Left cardiac atrium (tissue), 4 donors: ENCODE measurements at regions not wholly inside any gene's neighbourhood (a gene's known extent, or its start where the extent isn't known, plus 50 kb on each side); places are given as distances from the start of the nearest gene placed in this dataset.

Experiments used
- ATAC-seq, 2 donors: fragments of 200-7000 bp; cut with Tn5 transposase; one replicate each; pipeline ENCODE4 v1.9.1; 2020; ENCODE audit warnings: mild to moderate bottlenecking in 2 of 2, moderate library complexity in 2 of 2
- DNase-seq: peaks from one replicate; pipeline ENCODE4 v3.0.0-alpha.2; 2020
- intact Hi-C, 2 donors: fragments of 100-400 bp; cut with DNase I; formaldehyde crosslinking; loops; one replicate each; pipeline versions ENCODE4 v1.14.1 to v1.15.1; 2022 to 2023
- donor health status: DM: no; HTN: yes; CAD: no.
- donor health status: DM: no; HTN: yes; CAD: no; lungs with severe emphysema.
- donor health status: DM: yes; HTN: yes; CAD: no.
- donor health status: Dilated cardiomyopathy.

DNA sequence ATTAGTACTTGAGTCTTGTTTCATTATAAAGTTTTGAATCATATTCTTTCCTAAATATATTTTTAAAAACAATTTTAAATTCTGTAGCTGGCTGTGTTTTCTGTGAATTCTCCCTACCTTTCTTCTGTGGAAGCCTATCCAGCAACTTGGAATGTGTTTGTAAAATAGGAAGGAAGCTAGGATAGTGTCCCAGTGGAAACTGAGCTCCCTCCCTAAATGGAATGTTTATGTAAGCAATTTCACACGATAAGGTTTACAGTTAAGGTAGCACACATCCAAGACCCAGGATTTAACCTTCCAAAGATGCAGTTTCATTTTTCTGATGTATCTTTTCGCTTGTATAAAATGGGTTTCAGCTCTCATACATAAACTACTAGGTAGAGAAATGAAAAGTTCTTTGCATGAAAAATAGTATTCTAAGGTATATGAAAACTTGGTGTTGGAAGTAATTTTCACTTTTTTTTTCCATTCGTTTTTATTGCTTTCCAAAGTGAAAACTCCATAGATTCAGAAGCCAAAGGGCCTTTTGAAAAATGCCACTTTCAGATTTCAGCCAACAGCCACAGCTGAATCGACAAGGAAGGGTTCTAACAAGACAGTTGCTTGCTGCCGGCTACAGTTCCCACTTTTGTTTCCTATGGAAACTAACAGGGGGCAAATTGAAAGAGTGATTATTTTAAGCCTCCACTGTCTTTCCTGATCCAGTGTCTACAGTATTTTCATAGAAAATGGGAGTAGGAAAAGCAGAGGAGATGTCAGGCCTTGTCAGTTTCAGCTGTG, 405.1 kb upstream of the POU3F3 start:
- intact Hi-C loops: no loop called here
- DNase-seq (no peak), ATAC-seq (no peak)

DNA sequence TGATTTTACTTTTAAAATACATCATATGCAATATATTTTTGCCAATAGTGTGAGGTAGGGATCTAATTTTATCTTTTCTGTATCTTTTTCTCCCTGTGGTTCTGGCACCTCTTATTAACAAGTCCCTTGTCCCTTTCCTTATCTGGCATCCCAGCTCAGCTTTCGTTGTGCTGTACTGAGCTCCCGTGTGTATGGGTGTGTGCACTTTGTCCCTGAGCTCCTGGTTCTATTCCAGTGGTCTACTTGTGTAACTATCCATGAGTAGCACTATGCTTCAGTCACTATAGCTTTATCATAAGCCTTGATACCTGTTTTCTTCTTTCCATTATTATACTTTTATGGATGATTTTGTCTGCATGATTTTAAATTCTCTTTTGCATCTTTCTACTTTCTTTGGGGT, 401.4 kb upstream of the POU3F3 start:
- intact Hi-C loops: no loop called here
- ATAC-seq (no peak), DNase-seq (no peak)

DNA sequence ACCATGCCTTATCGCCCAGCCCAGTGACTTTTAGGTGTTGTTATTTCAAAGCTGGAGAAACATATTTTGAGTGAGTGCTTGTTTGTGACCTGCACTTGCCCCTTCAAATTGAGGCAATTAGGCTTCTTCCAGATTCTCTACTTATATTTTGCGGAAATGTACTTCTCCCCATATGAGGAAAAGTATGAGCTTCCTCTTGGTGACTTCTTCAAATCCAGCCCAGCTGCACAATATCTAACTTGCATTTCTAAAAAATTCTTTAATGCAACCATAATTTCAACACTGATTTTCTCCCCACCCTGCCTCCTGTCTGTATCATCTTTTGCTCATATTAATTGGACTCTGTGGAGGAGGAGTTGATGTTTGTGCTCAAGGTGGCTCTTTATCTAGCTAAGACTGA, 391.2 kb upstream of the POU3F3 start:
- intact Hi-C loops: no loop called here
- ATAC-seq: no peak
- no peak for DNase-seq

DNA sequence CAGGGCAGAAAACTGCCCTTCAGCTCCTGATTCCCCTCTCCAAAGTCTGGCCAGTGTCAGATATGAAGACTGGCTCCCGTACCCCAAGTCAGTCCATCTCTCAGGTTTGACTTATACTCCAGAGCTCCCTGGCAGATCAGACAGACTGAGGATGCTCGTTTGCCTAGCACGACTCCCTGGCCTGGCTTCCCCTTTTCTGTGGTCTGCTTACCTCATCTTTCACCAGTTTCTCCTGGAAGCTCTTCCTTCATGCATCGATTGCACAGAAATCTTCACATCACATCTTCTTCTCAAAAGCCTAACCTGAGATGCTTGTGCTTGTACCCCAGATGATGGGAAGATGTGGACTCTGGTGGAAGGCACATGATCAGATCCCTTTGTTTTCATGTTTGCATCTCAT, 387.9 kb upstream of the POU3F3 start:
- intact Hi-C loops: no loop called here
- ATAC-seq: no peak
- no peak for DNase-seq

DNA sequence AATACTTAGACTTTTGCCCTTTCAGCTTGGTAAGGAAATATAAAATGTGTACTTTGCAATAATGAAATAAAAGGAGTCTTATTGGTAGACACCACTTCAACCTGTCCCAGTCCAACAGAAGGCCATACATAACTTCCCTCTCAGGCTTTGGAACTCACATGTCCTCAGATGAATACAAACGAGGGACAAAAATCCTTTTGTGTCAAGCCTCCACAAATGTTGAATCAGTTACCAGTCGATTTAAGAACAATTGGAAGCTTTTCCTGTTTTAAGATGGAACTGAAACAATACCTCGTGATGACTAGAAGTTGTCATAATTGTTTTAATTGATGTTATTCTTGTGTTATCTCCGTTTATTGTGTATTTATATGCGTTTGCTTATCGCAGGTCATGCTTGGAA, 385.1 kb upstream of the POU3F3 start:
- no peak for ATAC-seq
- no peak for DNase-seq
- intact Hi-C loops: no loop called here

DNA sequence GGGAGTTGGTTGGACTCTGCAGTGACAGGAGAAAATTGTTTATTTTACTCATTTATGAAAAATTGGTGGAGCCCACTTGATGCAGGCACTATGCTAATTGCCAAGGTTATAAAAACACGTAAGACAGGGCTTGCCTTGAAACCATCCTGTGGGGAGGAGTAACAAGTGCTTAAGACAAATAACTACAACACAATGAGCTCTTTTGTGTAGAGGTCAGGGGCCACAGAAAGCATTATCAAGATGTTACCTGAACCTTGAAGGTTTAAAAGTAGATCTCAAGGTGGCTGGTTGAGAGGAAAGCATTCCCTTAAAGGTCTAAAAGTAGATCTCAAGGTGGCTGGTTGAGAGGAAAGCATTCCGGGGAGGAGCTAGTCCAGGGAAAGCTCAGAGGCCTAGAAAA, 381.8 kb upstream of the POU3F3 start:
- intact Hi-C loops: no loop called here
- DNase-seq: no peak
- no peak for ATAC-seq

DNA sequence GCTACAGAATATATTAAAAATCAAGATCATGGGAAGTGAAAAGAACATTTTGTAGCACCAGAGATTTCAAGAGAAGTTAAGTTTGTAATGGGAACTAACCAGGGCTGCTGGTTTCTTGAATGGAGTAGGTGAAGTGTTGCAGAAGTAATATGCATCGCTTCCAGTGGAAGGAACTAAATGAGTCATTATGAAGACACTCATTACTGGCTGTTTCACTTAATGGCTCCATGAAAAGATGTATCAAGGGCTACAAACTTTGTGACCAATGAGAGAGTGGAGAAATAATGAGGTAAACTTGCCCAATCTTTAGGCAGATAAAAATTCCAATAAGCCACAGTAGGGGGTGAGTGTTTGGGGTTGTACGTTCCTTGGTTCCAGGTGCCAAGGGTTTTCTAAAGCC, 380.4 kb upstream of the POU3F3 start:
- no peak for ATAC-seq
- no peak for DNase-seq
- intact Hi-C loops: no loop called here

DNA sequence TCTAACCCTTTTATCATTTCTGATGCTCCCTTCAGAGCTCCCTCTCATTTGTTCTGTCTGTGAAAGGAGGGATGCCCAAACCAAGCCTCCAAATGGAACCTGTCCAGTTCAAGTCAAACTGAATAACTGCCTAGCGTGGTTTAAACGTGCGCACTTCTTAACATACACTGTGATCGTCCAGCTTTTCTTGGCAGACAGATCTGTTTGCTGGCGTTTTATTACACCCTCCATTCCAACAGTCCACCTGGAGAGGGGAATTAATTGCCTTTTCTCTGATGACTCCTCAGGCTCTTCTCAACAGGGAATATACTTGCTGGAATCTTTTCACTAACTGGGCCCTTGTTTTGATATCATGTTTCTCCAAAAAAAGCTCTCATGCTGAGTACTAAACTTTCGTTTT, 379.2 kb upstream of the POU3F3 start:
- DNase-seq (no peak), ATAC-seq (no peak)
- intact Hi-C loops: no loop called here

DNA sequence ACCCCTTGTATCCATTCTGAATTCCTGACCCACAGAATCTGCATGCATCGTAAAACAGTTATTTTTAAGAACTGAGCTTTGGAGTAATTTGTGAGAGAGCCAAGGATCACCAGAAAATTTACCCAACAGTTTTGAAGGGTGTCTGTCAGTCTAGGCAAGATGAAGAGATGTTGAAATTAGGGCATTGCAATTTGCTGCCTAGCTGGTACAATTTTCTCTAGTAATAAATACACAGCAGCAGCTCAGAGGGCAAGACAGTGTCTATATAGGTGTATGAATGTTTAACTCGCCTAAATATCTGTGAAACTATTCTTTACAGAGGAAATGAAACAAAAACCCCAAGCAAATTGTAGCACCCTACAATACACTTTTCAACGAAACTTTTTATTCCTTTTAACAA, 377.8 kb upstream of the POU3F3 start:
- intact Hi-C loops: no loop called here
- ATAC-seq (no peak), DNase-seq (no peak)

DNA sequence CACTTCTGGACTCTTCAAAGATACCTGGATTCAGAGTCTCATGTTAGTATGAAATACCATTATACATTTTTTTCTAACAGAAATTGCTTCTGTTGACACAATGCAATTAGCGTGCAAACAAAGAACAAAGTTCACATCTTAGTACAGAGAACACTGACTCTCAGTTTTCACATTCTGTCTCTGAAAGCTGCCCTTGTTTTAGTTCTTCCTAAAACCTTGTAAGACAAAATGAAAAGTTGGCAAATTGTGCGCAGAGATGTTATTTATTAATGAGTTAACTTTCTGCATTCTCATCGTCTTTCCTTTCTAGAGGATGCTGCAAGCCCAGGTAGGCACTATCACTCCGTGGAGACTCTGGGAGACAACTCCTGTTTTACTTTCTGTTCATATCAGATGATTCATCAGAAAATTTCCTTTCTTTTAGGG, 377.3 kb upstream of the POU3F3 start:
- no peak for ATAC-seq
- intact Hi-C loops: no loop called here
- no peak for DNase-seq

DNA sequence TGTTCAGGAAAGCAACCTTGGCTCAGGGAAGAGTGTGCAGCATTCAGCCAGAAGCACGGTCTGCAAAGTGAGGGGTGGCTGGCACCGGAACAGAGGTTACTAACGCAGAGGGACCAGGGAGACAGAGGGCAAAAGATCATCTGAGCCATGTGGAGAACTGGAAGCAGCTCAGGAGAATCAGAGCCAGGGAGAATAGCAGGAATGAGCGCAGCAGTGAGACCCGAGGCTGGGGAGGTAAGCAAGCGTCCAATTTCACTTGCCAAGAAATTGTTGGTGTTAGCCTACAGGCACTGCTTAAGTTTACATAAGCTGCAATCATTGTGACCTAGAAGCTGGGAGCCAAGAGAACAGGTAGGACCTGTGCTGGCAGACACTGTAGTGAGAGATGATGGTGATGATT, 372.6 kb upstream of the POU3F3 start:
- intact Hi-C loops: no loop called here
- ATAC-seq (no peak), DNase-seq (no peak)

DNA sequence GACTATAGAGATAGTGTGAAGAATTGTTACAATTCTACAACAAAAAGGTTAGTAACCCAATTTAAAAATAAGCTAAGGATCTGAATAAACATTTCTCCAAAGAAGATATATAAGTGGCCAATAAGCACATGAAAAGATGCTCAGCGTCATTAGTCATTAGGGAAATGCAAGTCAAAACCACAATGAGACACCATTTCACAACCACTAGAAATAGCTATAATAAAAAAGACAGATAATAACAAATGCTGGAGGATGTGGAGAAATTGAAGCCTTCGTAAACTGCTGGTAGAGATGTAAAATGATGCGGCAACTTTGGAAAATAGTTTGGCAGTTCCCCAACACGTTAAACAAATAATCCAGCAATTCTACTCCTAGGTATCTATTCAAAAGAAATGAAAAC, 366.5 kb upstream of the POU3F3 start:
- ATAC-seq: no peak
- DNase-seq: no peak
- intact Hi-C loops: no loop called here

DNA sequence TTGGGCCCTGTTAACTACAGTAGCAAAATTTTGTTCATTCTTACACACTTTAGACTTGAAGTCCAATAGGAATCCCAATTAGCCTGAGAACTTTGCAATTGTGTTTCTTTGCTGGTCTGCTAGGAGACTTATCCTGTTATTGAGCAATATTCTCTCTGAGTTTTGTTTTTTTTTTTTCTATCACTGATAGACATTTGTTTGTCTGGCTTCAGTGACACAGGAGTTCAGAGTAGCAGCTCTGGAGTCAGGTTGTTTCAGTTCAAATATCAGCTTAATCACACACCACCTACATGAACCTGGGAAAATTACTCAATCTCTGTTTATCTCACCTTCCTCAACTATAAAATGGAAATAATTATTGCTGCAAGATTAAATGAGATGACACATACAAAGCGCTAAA, 360.2 kb upstream of the POU3F3 start:
- intact Hi-C loops: no loop called here
- DNase-seq (no peak), ATAC-seq (no peak)

DNA sequence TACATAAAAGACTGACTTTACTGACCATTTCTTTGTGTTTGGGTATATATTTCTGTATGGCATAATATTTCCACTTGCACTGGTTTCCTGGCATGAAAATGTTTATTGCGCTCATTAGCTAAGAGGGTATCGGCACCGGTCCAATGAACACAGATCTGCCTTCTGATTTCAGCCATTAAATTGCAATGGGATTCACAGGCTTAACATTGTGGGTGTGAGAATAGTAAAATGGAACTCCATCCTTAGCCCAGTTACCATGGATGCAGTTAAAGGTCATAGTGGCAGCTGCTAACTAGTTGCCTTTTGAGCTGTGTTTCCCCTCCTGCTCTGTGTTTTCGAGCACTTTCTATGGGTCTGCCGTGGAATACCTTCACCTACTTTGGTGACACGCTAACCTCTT, 352.6 kb upstream of the POU3F3 start:
- ATAC-seq: no peak
- no peak for DNase-seq
- intact Hi-C loops: no loop called here

DNA sequence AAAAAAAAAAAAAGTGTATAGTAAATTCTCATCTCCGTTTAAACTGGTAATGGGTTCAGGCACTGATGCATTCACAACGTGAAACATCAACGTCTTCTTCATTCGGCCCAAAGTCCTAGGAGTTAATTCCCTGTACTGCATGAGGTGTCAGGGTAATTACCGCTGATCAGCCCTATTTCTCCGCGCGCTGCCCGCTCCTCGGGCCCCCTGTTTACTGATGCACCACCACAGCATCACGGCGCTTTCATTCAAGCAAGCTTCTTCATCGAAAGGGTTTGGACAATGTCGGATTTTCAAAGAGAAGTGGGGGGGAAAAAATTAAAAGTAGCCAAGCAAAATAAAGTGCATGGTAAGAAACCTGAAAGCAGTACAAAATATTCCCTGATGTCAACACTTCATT, 352.0 kb upstream of the POU3F3 start:
- DNase-seq (no peak), ATAC-seq (no peak)
- intact Hi-C loops: no loop called here

DNA sequence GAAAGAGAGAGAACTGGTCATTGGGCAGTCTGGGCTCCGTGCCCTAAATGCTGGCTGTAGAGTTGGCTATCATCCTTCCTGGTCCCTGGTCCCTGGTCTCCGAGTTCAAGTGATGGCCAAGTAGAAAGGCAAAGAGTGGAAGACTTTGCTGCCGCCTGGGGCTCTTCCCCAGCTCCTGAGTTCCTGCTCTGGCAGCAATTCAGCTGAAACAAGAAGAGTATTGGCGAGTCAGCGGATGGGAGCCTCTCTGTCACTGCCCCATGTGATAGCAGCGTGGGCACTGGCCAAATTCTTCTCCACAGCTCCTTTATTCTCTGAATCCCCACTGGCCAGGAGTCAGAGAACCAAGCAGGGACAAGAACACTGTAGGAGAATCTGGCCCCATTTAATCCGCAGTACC, 351.0 kb upstream of the POU3F3 start:
- no peak for DNase-seq
- intact Hi-C loops: no loop called here
- no peak for ATAC-seq

DNA sequence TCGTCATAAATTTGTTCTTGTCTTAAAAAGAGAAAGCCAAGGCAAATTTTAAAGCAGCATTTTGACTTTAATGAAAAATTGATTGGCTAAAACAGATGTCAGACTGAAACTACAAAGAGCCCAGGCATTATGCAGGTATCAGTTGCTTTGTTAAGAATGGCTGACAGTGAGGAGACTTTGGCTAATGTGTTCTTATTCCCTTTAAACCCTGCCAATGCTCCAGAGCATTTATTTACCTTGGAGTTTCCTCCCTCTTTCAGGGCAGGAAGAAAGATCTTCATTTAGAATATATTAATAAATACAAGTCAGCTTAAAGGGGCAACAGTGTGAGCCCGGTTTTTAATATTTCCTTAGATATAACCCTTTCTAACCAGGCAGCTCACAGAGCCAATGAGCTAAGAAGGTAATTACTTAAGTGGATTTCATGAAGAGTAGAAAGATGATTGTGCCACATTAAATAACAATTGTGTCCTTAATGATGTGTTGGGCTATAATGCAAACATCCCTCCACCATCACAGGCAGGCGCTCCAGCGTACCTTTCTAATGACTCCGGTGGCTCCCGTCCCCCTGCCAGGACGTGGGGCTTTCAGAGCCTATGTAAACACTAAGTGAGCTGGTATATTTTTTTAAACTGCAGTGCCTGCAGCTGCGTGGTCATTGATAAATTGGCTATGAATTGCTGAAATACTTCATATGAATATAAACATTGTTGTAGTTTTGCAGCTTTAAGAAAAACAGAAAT, 349.4 kb upstream of the POU3F3 start:
- intact Hi-C loops: no loop called here
- no peak for ATAC-seq

DNA sequence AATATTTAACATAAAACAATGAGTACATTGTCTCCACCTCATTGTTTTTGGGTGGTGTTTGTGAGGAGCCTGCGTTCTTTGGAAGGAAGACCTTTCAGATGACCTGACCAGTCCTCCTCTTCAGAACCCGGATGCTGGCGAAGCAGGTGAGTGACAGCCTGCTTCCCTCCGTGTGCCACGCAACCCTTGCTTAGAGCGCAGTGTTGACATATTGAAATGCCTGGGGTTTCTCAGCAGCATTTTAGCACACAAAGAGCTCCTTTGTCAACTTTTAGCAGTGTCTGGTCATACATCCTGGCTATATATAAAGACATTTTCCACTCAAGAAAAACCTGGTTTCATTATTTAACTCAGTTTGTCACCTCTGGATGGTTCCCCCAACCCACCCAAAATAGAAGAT, 335.7 kb upstream of the POU3F3 start:
- intact Hi-C loops: no loop called here
- ATAC-seq: no peak
- DNase-seq: no peak

More for the DNA sequence above, 349.4 kb upstream of the POU3F3 start:
- no peak for DNase-seq

DNA sequence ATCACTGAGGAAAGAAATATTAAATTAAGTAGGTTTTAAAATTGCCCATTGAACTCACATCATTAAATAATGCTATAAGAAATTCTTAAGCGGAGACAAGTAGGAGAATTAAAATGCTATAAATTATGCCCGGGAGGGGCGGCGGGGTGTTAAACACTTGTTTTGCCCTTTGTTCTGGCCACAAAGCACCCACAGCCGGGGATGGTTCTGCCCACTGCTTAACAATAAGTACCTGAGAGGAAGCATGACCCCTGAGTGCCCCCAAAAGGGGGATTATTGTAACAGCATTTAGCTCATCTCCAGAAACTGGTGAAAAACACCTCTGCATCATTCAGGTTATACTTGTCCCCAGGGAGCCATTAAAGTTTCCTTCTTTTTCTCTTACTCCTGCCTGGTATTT, 332.7 kb upstream of the POU3F3 start:
- intact Hi-C loops: no loop called here
- DNase-seq: no peak
- no peak for ATAC-seq

DNA sequence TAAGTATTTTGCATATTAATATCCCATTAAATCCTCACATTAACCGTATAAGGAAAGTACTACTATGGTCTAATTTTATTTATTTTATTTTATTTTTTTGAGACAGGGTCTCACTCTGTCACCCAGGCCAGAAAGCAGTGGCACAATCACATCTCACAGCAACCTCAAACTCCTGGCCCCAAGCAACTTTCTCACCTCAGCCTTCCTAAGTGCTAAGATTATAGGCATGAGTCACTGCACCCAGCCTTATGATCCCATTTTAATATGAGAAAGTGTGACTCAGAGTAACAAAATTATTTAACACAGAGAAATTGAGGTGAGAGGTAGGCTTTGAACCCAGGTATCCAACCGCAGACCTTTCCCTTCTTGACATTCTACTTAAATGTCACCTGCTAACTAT, 330.0 kb upstream of the POU3F3 start:
- intact Hi-C loops: no loop called here
- ATAC-seq: no peak

DNA sequence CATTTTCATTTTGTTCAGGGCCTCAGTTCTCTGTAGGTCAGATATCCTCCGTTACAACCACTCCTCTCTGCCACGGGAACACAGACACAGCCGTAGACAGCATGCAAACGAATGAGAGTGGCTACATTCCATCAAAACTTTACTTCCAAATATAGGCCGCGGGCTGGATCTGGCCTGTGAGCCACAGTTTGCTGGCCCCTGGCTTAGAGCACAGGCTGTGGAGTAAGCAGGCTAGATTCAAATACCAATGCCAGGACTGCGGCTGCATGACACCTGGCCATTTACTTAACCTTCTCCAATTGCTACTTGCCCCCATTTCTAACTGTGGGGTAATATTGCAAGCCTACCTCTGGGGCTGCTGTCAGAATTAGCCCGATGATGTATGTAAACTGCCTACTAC, 325.8 kb upstream of the POU3F3 start:
- DNase-seq: no peak
- intact Hi-C loops: no loop called here
- no peak for ATAC-seq

More for the DNA sequence above, 330.0 kb upstream of the POU3F3 start:
- DNase-seq: no peak
